OCI-LY1 (cell line): ENCODE measurements at regions not wholly inside any gene's neighbourhood (a gene's known extent, or its start where the extent isn't known, plus 50 kb on each side); places are given as distances from the start of the nearest gene placed in this dataset.

Experiments
- H2AFZ ChIP-seq: fragments of 200-600 bp; sonication (generic), shearing (Covaris generic); 2 replicates; pipeline ENCODE4 v1.6.0; 2014; ENCODE audit warnings: antibody characterized with exemption, mild to moderate bottlenecking, low read length
- H3F3A ChIP-seq: fragments of 200-600 bp; sonication (generic), shearing (Covaris generic); 2 replicates; pipeline ENCODE4 v1.6.0; 2014; ENCODE audit warnings: mild to moderate bottlenecking, antibody characterized with exemption, low read length, moderate library complexity; ENCODE audit not compliant: insufficient read depth
- H3K27ac ChIP-seq: fragments of 200-600 bp; sonication (generic); 2 replicates; pipeline ENCODE4 v1.5.1; 2014; ENCODE audit warnings: low read length, mixed run types, mild to moderate bottlenecking, low read depth; ENCODE audit not compliant: poor library complexity, severe bottlenecking
- H3K27me3 ChIP-seq: fragments of 200-600 bp; sonication (generic); 2 replicates; pipeline ENCODE4 v1.6.0; 2014; ENCODE audit warnings: antibody characterized with exemption, mild to moderate bottlenecking, low read length, moderate library complexity; ENCODE audit not compliant: insufficient read depth
- H3K36me3 ChIP-seq: fragments of 200-600 bp; sonication (generic); 2 replicates; pipeline ENCODE4 v1.6.1; 2014; ENCODE audit warnings: mild to moderate bottlenecking, antibody characterized with exemption, low read length, moderate library complexity, mixed read lengths; ENCODE audit not compliant: insufficient read depth
- H3K4me1 ChIP-seq: fragments of 200-600 bp; sonication (generic); 2 replicates; pipeline ENCODE4 v1.5.1; 2014; ENCODE audit warnings: mild to moderate bottlenecking, low read length, moderate library complexity; ENCODE audit not compliant: insufficient read depth, severe bottlenecking
- H3K4me2 ChIP-seq: fragments of 200-600 bp; sonication (generic), shearing (Covaris generic); 2 replicates; pipeline ENCODE4 v1.6.1; 2014; ENCODE audit warnings: low read length
- H3K4me3 ChIP-seq: fragments of 200-600 bp; sonication (generic); 2 replicates; pipeline ENCODE4 v1.5.1; 2014; ENCODE audit warnings: low read length, low read depth, mild to moderate bottlenecking, mixed read lengths; ENCODE audit not compliant: poor library complexity, severe bottlenecking
- H3K79me2 ChIP-seq: fragments of 200-600 bp; shearing (Covaris generic); 2 replicates; pipeline ENCODE4 v1.6.1; 2016; ENCODE audit warnings: mixed run types, low read length, mixed read lengths; ENCODE audit not compliant: insufficient read depth
- H3K9ac ChIP-seq: fragments of 200-600 bp; sonication (generic), shearing (Covaris generic); 2 replicates; pipeline ENCODE4 v1.6.1; 2014; ENCODE audit warnings: mild to moderate bottlenecking, low read length, mixed read lengths
- H3K9me2 ChIP-seq: fragments of 200-600 bp; sonication (generic), shearing (Covaris generic); 2 replicates; pipeline ENCODE4 v1.6.1; 2014; ENCODE audit warnings: low read depth, mild to moderate bottlenecking, low read length, mixed read lengths
- H3K9me3 ChIP-seq: fragments of 200-600 bp; shearing (Covaris generic); 2 replicates; pipeline ENCODE4 v1.6.1; 2014; ENCODE audit warnings: low read length, mixed read lengths
- H4K20me1 ChIP-seq: fragments of 200-600 bp; sonication (generic), shearing (Covaris generic); 2 replicates; pipeline ENCODE4 v1.6.0; 2016; ENCODE audit warnings: mild to moderate bottlenecking, low read length; ENCODE audit not compliant: insufficient read depth
- EZH2 ChIP-seq: fragments of 200-600 bp; sonication (generic), shearing (Covaris generic); IDR thresholded peaks from 2 replicates; pipeline ENCODE4 v1.8.0; 2017; ENCODE audit warnings: borderline replicate concordance, mixed run types, mild to moderate bottlenecking, antibody characterized with exemption, low read length, moderate library complexity, mixed read lengths
- TF ChIP-seq, protein P1 (sequence below): fragments of 200-600 bp; sonication (generic), shearing (Covaris generic); IDR thresholded peaks from 2 replicates; pipeline ENCODE4 v1.5.1; 2017; ENCODE audit warnings: mild to moderate bottlenecking, antibody characterized with exemption, low read length, moderate library complexity, mixed read lengths

DNA sequence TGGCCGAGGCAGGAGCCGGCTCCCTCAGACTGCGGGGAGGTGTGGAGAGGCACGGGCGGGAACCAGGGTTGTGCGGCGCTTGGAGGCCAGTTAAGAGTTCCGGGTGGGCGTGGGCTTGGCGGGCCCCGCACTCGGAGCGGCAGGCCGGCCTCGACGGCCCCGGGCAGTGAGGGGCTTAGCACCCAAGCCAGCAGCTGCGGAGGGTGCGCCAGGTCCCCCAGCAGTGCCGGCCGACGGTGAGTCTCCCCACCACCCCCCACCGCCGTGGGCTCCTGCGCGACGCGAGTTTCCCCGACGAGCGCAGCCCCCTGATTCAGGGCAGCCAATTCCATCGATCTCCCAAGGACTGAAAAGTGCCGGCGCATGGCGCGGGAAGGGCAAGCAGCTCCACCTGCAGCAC lies 605.4 kb upstream of the SLC35B3 start:
- TF ChIP-seq EZH2, result no peak
- TF ChIP-seq, protein P1, sequence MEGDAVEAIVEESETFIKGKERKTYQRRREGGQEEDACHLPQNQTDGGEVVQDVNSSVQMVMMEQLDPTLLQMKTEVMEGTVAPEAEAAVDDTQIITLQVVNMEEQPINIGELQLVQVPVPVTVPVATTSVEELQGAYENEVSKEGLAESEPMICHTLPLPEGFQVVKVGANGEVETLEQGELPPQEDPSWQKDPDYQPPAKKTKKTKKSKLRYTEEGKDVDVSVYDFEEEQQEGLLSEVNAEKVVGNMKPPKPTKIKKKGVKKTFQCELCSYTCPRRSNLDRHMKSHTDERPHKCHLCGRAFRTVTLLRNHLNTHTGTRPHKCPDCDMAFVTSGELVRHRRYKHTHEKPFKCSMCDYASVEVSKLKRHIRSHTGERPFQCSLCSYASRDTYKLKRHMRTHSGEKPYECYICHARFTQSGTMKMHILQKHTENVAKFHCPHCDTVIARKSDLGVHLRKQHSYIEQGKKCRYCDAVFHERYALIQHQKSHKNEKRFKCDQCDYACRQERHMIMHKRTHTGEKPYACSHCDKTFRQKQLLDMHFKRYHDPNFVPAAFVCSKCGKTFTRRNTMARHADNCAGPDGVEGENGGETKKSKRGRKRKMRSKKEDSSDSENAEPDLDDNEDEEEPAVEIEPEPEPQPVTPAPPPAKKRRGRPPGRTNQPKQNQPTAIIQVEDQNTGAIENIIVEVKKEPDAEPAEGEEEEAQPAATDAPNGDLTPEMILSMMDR, result no peak
- no peaks in the 10 kb centered on the region for H3K36me3 ChIP-seq
- no peaks in the 10 kb centered on the region for H3F3A ChIP-seq

GRCh38 chr6:9039258-9039657 lies 603.9 kb upstream of the SLC35B3 start:
- Histone ChIP-seq H3K27me3 (no peaks in the 10 kb centered on the region), H3F3A (no peaks in the 10 kb centered on the region), H3K27ac (no peak overlapping the region), H3K9me3 (no peaks in the 10 kb centered on the region), H3K36me3 (no peaks in the 10 kb centered on the region), H4K20me1 (no peaks in the 10 kb centered on the region), H3K4me3 (no peak overlapping the region), H2AFZ (no peak overlapping the region), H3K9ac (no peak overlapping the region), H3K9me2 (no peaks in the 10 kb centered on the region), H3K4me2 (no peak overlapping the region), H3K4me1 (no peaks in the 10 kb centered on the region), H3K79me2 (no peaks in the 10 kb centered on the region)
- TF ChIP-seq EZH2, result no peak
- TF ChIP-seq, protein P1, result no peak

More for the DNA sequence above, 605.4 kb upstream of the SLC35B3 start:
- no peaks in the 10 kb centered on the region for H4K20me1 ChIP-seq
- no peaks in the 10 kb centered on the region for H3K79me2 ChIP-seq
- H3K4me2 ChIP-seq, result no peak overlapping the region
- H3K27ac ChIP-seq, result no peak overlapping the region
- H3K4me1 ChIP-seq, result no peaks in the 10 kb centered on the region
- no peak overlapping the region for H2AFZ ChIP-seq
- H3K9me2 ChIP-seq, result no peaks in the 10 kb centered on the region
- no peaks in the 10 kb centered on the region for H3K27me3 ChIP-seq
- H3K4me3 ChIP-seq, result no peak overlapping the region
- no peak overlapping the region for H3K9ac ChIP-seq
- no peaks in the 10 kb centered on the region for H3K9me3 ChIP-seq

DNA sequence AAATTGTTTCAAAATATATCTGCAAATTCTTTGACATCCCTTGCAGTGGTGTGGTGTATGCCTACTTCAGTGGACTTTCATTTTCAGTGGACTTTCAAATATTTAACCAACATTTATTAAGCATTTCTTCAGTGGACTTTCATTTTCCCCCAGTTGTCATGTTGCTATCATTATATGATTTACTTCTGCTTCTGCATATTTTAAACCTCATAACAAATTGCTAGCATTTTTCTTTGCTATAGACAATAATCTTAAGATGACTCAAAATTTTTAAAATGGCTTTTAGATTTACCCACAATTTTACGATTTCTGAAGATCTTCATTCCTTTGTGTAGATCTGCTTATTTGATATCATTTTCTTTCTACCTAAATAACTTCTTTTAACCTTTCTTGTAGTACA lies 592.7 kb upstream of the SLC35B3 start:
- no peaks in the 10 kb centered on the region for H3K4me1 ChIP-seq
- no peak overlapping the region for H3K4me2 ChIP-seq
- no peak overlapping the region for H3K9ac ChIP-seq
- no peaks in the 10 kb centered on the region for H3K79me2 ChIP-seq
- no peaks in the 10 kb centered on the region for H3K9me2 ChIP-seq
- no peaks in the 10 kb centered on the region for H3K27me3 ChIP-seq
- TF ChIP-seq, protein P1, result no peak
- no peak for TF ChIP-seq EZH2
- no peaks in the 10 kb centered on the region for H3K9me3 ChIP-seq
- H3K4me3 ChIP-seq, result no peak overlapping the region
- H2AFZ ChIP-seq, result no peak overlapping the region
- no peak overlapping the region for H3K27ac ChIP-seq
- no peaks in the 10 kb centered on the region for H4K20me1 ChIP-seq
- no peaks in the 10 kb centered on the region for H3K36me3 ChIP-seq
- H3F3A ChIP-seq, result no peaks in the 10 kb centered on the region
